Neural crest cell (in vitro differentiated cells): ENCODE measurements at regions not wholly inside any gene's neighbourhood (a gene's known extent, or its start where the extent isn't known, plus 50 kb on each side); places are given as distances from the start of the nearest gene placed in this dataset.

Source experiments
- DNase-seq: peaks from one replicate; pipeline ENCODE4 v3.0.0; 2021; ENCODE audit warnings: low read depth, mixed read lengths, low spot score
- H3K27ac Mint-ChIP-seq: one replicate; pipeline ENCODE4 v1.8.0; 2021; ENCODE audit warnings: mild to moderate bottlenecking, mixed read lengths; ENCODE audit not compliant: unreplicated experiment
- H3K27me3 Mint-ChIP-seq: 2 replicates; pipeline ENCODE4 v1.8.0; 2021; ENCODE audit warnings: low read depth, mild to moderate bottlenecking, mixed read lengths
- H3K36me3 Mint-ChIP-seq: 2 replicates; pipeline ENCODE4 v1.8.0; 2021; ENCODE audit warnings: low read depth, mild to moderate bottlenecking, mixed read lengths
- H3K4me1 Mint-ChIP-seq: 2 replicates; pipeline ENCODE4 v1.8.0; 2021; ENCODE audit warnings: mixed read lengths
- H3K4me3 Mint-ChIP-seq: one replicate; pipeline ENCODE4 v1.8.0; 2021; ENCODE audit warnings: mild to moderate bottlenecking, mixed read lengths
- H3K9me3 Mint-ChIP-seq: 2 replicates; pipeline ENCODE4 v1.8.0; 2021; ENCODE audit warnings: mixed read lengths
- CTCF ChIP-seq: fragments of 200-600 bp; sonication (generic); conservative IDR thresholded peaks from 2 replicates; pipeline ENCODE4 v1.5.0; 2021; ENCODE audit warnings: antibody characterized with exemption, mild to moderate bottlenecking

DNA sequence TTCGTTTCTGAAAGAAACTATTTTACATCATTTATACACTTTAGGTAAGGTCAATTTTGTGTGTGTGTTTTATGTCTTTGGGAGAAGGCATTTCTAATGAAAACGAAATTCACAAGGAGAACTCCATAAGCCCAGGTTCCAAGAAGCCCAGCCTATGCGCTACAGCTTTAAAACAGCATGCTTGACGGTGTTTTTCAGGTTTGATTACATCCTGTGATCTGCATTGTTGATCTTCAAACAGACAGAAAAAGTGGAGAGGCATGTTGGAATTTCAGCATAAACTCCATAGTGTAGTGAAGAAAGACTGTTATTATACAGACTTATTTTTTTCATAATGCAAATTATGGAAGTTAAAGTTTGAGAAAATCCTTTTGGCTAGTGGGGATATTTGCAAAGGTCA is 187.6 kb downstream of the TEX36 start:
- no peak for TF ChIP-seq CTCF
- Mint-ChIP-seq H3K27ac (no peak overlapping the region), H3K4me1 (peaks cover 22% of the 10 kb centered on the region), H3K27me3 (no peaks in the 10 kb centered on the region), H3K9me3 (no peaks in the 10 kb centered on the region), H3K36me3 (no peaks in the 10 kb centered on the region), H3K4me3 (no peak overlapping the region)
- no peak for DNase-seq

GRCh38 chr10:125494651-125495239 is 188.2 kb downstream of the TEX36 start:
- Mint-ChIP-seq H3K9me3 (no peaks in the 10 kb centered on the region), H3K4me3 (no peak overlapping the region), H3K27me3 (no peaks in the 10 kb centered on the region), H3K27ac (no peak overlapping the region), H3K36me3 (no peaks in the 10 kb centered on the region), H3K4me1 (peaks cover 28% of the 10 kb centered on the region)
- no peak for TF ChIP-seq CTCF
- no peak for DNase-seq

DNA sequence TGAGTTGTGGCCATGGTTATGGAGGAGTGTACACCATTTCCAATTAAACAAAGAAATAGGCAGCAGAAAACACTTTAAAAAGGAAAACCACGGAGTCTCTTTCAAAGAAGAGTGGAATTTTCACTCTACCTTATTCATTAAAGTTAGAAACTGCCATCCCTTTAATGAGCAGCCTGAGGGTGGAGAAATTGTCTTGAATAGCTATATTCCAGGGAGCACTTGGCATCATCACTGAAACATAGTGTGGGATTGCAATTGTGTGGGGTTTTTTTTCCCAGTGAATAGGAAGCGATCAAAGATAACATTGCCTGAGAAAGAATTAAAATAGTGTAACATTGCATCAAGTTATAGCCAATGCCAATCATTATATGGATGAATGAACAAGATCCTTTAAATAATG is 191.6 kb downstream of the TEX36 start:
- Mint-ChIP-seq H3K9me3 (no peaks in the 10 kb centered on the region), H3K27ac (no peak overlapping the region), H3K4me1 (peaks cover 35% of the 10 kb centered on the region), H3K4me3 (no peak overlapping the region), H3K27me3 (no peaks in the 10 kb centered on the region), H3K36me3 (no peaks in the 10 kb centered on the region)
- no peak for DNase-seq
- TF ChIP-seq CTCF = no peak

- Mint-ChIP-seq H3K4me3 (no peak overlapping the region), H3K36me3 (no peaks in the 10 kb centered on the region), H3K4me1 (peaks cover 35% of the 10 kb centered on the region), H3K27me3 (no peaks in the 10 kb centered on the region), H3K27ac (no peak overlapping the region), H3K9me3 (no peaks in the 10 kb centered on the region)
- no peak for TF ChIP-seq CTCF
- no peak for DNase-seq
Observed at GRCh38 chr10:125489731-125490130, 193.2 kb downstream of the TEX36 start.

DNA sequence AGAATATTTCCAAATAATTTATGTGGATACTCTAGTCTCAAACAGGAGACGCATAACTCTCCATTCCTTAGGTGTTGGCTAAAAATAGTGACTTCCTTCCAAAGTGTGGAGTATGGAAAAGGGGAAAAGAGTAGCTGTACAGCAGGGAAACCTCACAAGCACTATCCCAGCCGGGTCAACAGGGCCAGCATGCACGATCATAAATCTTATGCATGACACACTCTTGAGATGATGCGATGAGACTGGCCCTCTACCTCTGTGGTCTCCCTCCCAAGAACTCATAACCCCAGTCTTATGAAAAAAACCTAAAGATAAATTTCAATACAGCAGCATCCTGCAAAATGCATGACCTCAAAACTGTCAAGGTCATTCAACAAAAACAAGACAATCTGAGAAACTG is 197.3 kb downstream of the TEX36 start:
- Mint-ChIP-seq H3K4me3 (no peak overlapping the region), H3K27me3 (no peaks in the 10 kb centered on the region), H3K27ac (no peak overlapping the region), H3K4me1 (peaks cover 25% of the 10 kb centered on the region), H3K9me3 (no peaks in the 10 kb centered on the region), H3K36me3 (no peaks in the 10 kb centered on the region)
- no peak for DNase-seq
- TF ChIP-seq CTCF = no peak
